Vagina (tissue), 2 donors: ENCODE measurements at regions not wholly inside any gene's neighbourhood (a gene's known extent, or its start where the extent isn't known, plus 50 kb on each side); places are given as distances from the start of the nearest gene placed in this dataset.

Source experiments
- DNase-seq, 2 donors: peaks; one replicate each; pipeline ENCODE4 v3.0.0-alpha.2; 2017; ENCODE audit errors: extremely low spot score in 2 of 2
- H3K27ac ChIP-seq: fragments of 200-600 bp; sonication (generic); one replicate; pipeline ENCODE4 v1.5.1; 2019
- H3K27me3 ChIP-seq: fragments of 200-600 bp; sonication (generic); one replicate; pipeline ENCODE4 v1.5.1; 2019
- H3K36me3 ChIP-seq, 2 donors: fragments of 200-600 bp; sonication (generic); one replicate each; pipeline ENCODE4 v1.5.1; 2017 to 2019
- H3K4me1 ChIP-seq: fragments of 200-600 bp; sonication (generic); one replicate; pipeline ENCODE4 v1.5.1; 2019
- H3K4me3 ChIP-seq, 2 donors: fragments of 200-600 bp; sonication (generic); 1 replicate in 1 of 2; 2 replicates in 1 of 2; pipeline ENCODE4 v1.5.1; 2016 to 2019
- H3K9me3 ChIP-seq: fragments of 200-600 bp; sonication (generic); one replicate; pipeline ENCODE4 v1.5.1; 2019
- POLR2A ChIP-seq, 2 donors: fragments of 450-650 bp; IDR thresholded peaks; one replicate each; pipeline ENCODE4 v1.6.1; 2017; ENCODE audit warnings: antibody characterized with exemption in 2 of 2, mild to moderate bottlenecking in 2 of 2, moderate library complexity in 2 of 2
- POLR2AphosphoS5 ChIP-seq, 2 donors: sonication (generic); formaldehyde crosslinking; IDR thresholded peaks; one replicate each; pipeline ENCODE4 v1.9.0; 2017; ENCODE audit warnings: antibody characterized with exemption in 2 of 2, mild to moderate bottlenecking in 2 of 2, low read depth in 1 of 2; ENCODE audit not compliant: insufficient read depth in 1 of 2
- intact Hi-C: fragments of 100-400 bp; cut with DNase I; formaldehyde crosslinking; loops from one replicate; pipeline ENCODE4 v1.15.1; 2023
- TF ChIP-seq, protein P1 (sequence below), 3 experiments: fragments of 450-650 bp in 2 of 3; fragments of 200-600 bp in 1 of 3; sonication (generic) in 1 of 3; IDR thresholded peaks; one replicate each; pipeline ENCODE4 v1.5.1; 2017 to 2019; ENCODE audit warnings: antibody characterized with exemption in 3 of 3, mild to moderate bottlenecking in 2 of 3, moderate library complexity in 2 of 3

DNA sequence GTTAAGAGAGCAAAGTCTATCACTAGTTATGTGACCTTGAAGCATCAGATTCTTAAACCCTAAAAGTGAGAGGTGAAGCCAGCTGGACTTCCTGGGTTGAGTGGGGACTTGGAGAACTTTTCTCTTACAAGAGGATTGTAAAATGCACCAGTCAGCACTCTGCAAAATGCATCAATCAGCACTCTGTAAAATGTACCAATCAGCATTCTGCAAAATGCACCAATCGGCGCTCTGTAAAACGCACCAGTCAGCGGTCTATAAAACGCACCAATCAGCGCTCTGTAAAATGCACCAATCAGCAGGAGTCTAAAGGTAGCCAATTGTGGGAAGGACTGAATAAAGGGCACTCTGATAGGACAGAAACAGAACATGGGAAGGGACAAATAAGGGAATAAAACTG lies 291.6 kb upstream of the FAM98A start:
- Histone ChIP-seq H3K9me3 (no peaks in the 10 kb centered on the region), H3K27ac (no peak overlapping the region), H3K27me3 (no peaks in the 10 kb centered on the region), H3K4me1 (no peaks in the 10 kb centered on the region), H3K36me3 (no peaks in the 10 kb centered on the region), H3K4me3 (no peak overlapping the region)
- no peak for DNase-seq
- intact Hi-C loops = no loop called here
- TF ChIP-seq POLR2AphosphoS5 (IDR thresholded peaks at IDR 0.05; ENCODE audit: insufficient read depth in 1 of 2, low read depth in 1 of 2) = no peak
- TF ChIP-seq, protein P1, sequence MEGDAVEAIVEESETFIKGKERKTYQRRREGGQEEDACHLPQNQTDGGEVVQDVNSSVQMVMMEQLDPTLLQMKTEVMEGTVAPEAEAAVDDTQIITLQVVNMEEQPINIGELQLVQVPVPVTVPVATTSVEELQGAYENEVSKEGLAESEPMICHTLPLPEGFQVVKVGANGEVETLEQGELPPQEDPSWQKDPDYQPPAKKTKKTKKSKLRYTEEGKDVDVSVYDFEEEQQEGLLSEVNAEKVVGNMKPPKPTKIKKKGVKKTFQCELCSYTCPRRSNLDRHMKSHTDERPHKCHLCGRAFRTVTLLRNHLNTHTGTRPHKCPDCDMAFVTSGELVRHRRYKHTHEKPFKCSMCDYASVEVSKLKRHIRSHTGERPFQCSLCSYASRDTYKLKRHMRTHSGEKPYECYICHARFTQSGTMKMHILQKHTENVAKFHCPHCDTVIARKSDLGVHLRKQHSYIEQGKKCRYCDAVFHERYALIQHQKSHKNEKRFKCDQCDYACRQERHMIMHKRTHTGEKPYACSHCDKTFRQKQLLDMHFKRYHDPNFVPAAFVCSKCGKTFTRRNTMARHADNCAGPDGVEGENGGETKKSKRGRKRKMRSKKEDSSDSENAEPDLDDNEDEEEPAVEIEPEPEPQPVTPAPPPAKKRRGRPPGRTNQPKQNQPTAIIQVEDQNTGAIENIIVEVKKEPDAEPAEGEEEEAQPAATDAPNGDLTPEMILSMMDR (IDR thresholded peaks at IDR 0.05) = no peak
- no peak for TF ChIP-seq POLR2A (IDR thresholded peaks at IDR 0.05)

DNA sequence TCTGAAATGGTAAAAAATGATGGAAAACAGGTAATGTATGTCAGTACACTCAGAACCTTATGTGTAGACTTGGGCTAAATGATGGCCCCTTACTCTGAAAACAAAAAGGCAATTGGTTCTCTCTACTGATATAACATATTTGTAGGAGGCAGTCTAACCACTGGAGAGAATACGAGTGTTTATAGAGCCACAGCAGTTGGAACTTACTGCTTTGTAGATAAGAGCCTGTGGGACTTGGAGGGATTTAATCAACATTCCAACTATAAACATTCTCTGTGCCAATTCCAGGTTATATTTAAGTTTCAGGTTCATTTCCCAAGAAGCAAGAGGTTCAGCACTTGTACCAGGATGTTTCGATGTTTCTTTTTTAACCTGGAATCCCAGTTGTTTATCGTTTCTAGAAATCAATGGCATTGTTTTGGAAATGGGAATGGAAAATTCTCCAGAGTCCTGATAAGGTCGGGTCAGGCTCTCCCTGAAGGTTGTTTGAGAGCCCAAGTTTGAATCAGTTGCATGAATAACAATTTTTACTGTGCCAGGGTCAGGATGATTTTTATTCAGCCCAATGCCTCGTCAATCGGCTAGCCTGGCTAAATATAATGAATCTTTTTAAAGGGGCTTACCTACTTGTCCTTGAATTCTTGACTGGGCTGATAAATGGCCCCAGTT lies 278.4 kb upstream of the FAM98A start:
- Histone ChIP-seq H3K27me3 (no peaks in the 10 kb centered on the region), H3K36me3 (no peaks in the 10 kb centered on the region), H3K9me3 (no peaks in the 10 kb centered on the region), H3K4me3 (no peak overlapping the region), H3K27ac (no peak overlapping the region), H3K4me1 (no peaks in the 10 kb centered on the region)
- TF ChIP-seq, protein P1 (IDR thresholded peaks at IDR 0.05) = no peak
- TF ChIP-seq POLR2AphosphoS5 (IDR thresholded peaks at IDR 0.05; ENCODE audit: insufficient read depth in 1 of 2, low read depth in 1 of 2) = no peak
- no peak for TF ChIP-seq POLR2A (IDR thresholded peaks at IDR 0.05)
- intact Hi-C loops = no loop called here
- DNase-seq = no peak

DNA sequence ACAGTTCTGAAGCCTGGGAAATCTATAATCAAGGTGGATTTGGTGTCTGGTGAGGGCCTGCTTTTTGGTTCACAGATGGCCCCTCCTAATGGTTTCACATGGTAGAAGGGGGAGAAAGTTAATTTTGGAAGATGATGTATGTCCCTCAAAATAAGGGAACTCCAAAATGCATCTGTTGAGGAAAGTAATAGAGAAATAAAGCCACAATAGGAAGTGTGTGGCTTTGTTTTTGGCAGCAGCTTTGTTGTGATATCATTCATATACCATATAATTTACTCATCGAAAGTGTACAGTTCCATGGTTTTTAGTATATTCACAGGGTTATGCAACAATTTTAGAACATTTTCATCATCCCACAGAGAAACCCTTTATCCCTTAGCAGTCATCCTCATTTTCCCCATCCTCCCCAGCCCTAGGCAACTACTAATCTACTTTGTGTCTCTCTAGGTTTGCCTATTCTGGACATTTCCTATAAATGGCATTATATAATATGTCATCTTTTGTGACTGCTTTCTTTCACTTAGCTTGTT lies 274.0 kb upstream of the FAM98A start:
- H3K4me1 ChIP-seq = no peaks in the 10 kb centered on the region
- H3K9me3 ChIP-seq = no peaks in the 10 kb centered on the region
- no peak overlapping the region for H3K27ac ChIP-seq
- no peak overlapping the region for H3K4me3 ChIP-seq
- no peak for DNase-seq
- intact Hi-C loops = no loop called here
- no peaks in the 10 kb centered on the region for H3K36me3 ChIP-seq
- TF ChIP-seq POLR2AphosphoS5 (IDR thresholded peaks at IDR 0.05; ENCODE audit: insufficient read depth in 1 of 2, low read depth in 1 of 2) = no peak
- TF ChIP-seq POLR2A (IDR thresholded peaks at IDR 0.05) = no peak
- TF ChIP-seq, protein P1 (IDR thresholded peaks at IDR 0.05) = no peak
- H3K27me3 ChIP-seq = no peaks in the 10 kb centered on the region

DNA sequence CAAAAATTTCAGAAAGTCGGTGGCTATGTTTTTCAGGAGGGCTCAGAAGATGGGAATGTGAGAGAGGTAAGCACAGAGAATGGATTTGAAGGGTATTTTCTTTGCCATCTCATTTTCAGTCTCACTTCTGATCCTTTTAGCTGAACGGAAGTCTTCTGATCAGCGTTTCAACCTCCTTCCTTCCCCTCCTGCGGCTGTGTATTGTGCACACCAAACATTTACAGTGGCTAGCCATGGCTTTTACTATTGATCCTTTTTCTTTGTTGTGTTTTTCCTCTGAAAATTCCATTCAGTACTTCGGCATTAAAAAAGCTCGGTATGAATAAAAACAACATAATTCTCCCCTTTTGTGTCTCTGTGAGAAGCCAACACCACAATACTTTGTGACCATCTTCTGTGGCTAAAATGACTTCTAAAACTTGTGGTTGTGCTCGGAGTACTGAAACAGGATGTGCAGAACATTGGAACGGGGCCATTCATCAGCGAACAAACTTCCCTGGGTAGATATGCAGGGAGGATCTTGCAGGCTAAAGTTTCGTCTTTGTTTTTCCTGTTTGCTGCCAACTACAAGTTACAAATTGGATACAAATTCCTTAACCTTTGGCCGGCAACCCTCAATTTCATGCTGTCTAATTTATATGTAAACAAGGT lies 260.8 kb upstream of the FAM98A start:
- Histone ChIP-seq H3K9me3 (no peaks in the 10 kb centered on the region), H3K36me3 (no peaks in the 10 kb centered on the region), H3K4me3 (no peak overlapping the region), H3K27ac (no peak overlapping the region), H3K27me3 (no peaks in the 10 kb centered on the region), H3K4me1 (no peaks in the 10 kb centered on the region)
- TF ChIP-seq POLR2AphosphoS5 (IDR thresholded peaks at IDR 0.05; ENCODE audit: insufficient read depth in 1 of 2, low read depth in 1 of 2) (no peak), POLR2A (IDR thresholded peaks at IDR 0.05) (no peak)
- TF ChIP-seq, protein P1 (IDR thresholded peaks at IDR 0.05) = no peak
- intact Hi-C loops = no loop called here
- no peak for DNase-seq

DNA sequence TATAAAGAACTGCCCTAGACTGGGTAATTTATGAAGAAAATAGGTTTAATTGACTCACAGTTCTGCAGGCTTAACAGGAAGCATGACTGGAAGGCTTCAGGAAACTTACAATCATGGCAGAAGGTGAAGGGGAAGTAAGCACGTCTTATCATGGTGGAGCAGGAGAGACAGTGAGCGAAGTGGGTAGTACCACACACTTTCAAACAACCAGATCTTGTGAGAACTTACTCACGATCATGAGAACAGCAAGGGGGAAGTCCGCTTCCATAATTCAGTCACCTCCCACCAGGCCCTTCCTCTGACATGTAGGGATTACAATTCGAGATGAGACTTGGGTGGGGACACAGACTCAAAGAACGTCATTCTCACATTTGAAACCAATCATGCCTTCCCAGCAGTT lies 260.1 kb upstream of the FAM98A start:
- no peaks in the 10 kb centered on the region for H3K36me3 ChIP-seq
- H3K4me1 ChIP-seq = no peaks in the 10 kb centered on the region
- no peak overlapping the region for H3K4me3 ChIP-seq
- no peaks in the 10 kb centered on the region for H3K9me3 ChIP-seq
- H3K27me3 ChIP-seq = no peaks in the 10 kb centered on the region
- no peak for TF ChIP-seq POLR2AphosphoS5 (IDR thresholded peaks at IDR 0.05; ENCODE audit: insufficient read depth in 1 of 2, low read depth in 1 of 2)
- TF ChIP-seq, protein P1 (IDR thresholded peaks at IDR 0.05) = no peak
- no peak for TF ChIP-seq POLR2A (IDR thresholded peaks at IDR 0.05)
- intact Hi-C loops = no loop called here
- H3K27ac ChIP-seq = no peak overlapping the region
- no peak for DNase-seq
